GM12878 (cell line): ENCODE measurements at regions not wholly inside any gene's neighbourhood (a gene's known extent, or its start where the extent isn't known, plus 50 kb on each side); places are given as distances from the start of the nearest gene placed in this dataset.

Experiments
- BCL11A ChIP-seq: IDR thresholded peaks from 2 replicates; pipeline ENCODE4 v1.6.1; 2011; ENCODE audit warnings: low read depth, low read length
- CEBPB ChIP-seq, 2 experiments: fragments of 150-350 bp in 1 of 2; IDR thresholded peaks; 2 replicates each; pipeline ENCODE4 v1.6.1; 2012 to 2014; ENCODE audit warnings: low read depth in 2 of 2, low read length in 2 of 2, borderline replicate concordance in 1 of 2, inconsistent platforms in 1 of 2
- EZH2 ChIP-seq: IDR thresholded peaks from 2 replicates; pipeline ENCODE4 v1.6.1; 2012; ENCODE audit warnings: low read depth, mild to moderate bottlenecking, control low read depth, inconsistent platforms, low read length, borderline replicate concordance; ENCODE audit not compliant: control insufficient read depth
- HDAC6 ChIP-seq: fragments of 200-600 bp; sonication (generic); IDR thresholded peaks from one replicate; pipeline ENCODE4 v1.8.0; 2017; ENCODE audit warnings: antibody characterized with exemption; ENCODE audit not compliant: unreplicated experiment
- SMC3 ChIP-seq: IDR thresholded peaks from 2 replicates; pipeline ENCODE4 v1.6.1; 2011; ENCODE audit warnings: low read length, improper control_type of control experiment, borderline replicate concordance
- STAT3 ChIP-seq: IDR thresholded peaks from 2 replicates; pipeline ENCODE4 v1.6.1; 2011; ENCODE audit warnings: low read depth, low read length, improper control_type of control experiment
- TAF1 ChIP-seq: IDR thresholded peaks from 2 replicates; pipeline ENCODE4 v1.6.1; 2011; ENCODE audit warnings: mild to moderate bottlenecking, low read depth, low read length, borderline replicate concordance
- TCF12 ChIP-seq: IDR thresholded peaks from 2 replicates; pipeline ENCODE4 v1.6.1; 2011; ENCODE audit warnings: low read depth, mild to moderate bottlenecking, low read length
- YY1 ChIP-seq: IDR thresholded peaks from 2 replicates; pipeline ENCODE4 v1.6.1; 2011; ENCODE audit warnings: low read depth, mild to moderate bottlenecking, low read length
- TF ChIP-seq, protein P1 (sequence below): fragments of 450-650 bp; IDR thresholded peaks from 2 replicates; pipeline ENCODE4 v1.6.1; 2016; ENCODE audit warnings: mild to moderate bottlenecking
- TF ChIP-seq, protein P2 (sequence below), 3 experiments: IDR thresholded peaks in 2 of 3; conservative IDR thresholded peaks in 1 of 3; 2 replicates each; pipeline ENCODE4 v1.5.1; 2011; ENCODE audit warnings: low read depth in 3 of 3, low read length in 3 of 3, mild to moderate bottlenecking in 3 of 3, control low read depth in 2 of 3, moderate library complexity in 2 of 3, inconsistent platforms in 1 of 3, mixed read lengths in 1 of 3; ENCODE audit not compliant: control insufficient read depth in 2 of 3, insufficient read depth in 1 of 3; ENCODE audit errors: extremely low read depth in 1 of 3
- TF ChIP-seq, protein P3 (sequence below): fragments of 450-650 bp; IDR thresholded peaks from 2 replicates; pipeline ENCODE4 v1.6.1; 2017; ENCODE audit warnings: antibody characterized with exemption, mild to moderate bottlenecking, moderate library complexity
- TF ChIP-seq, protein P4 (sequence below): IDR thresholded peaks from 2 replicates; pipeline ENCODE4 v1.6.1; 2012; ENCODE audit warnings: low read depth, low read length, improper control_type of control experiment

DNA sequence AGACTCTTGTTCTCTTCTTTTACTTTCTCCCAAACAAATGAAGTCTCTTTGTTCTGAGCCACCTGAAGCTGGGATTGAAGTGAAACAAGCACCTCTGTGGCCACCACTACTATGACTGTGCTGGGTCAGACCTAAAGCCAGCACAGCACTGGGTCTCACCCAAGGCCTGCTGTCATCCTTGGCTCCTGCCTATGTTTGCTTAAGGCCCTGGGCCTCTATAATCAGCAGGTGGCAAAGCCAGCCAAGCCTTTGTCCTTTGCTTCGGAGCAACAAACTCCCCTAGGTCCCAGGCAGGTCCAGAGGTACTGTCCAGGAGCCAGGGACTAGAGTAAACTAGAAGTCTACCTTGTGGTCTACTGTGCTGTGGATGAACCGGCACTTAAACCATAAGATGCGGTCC lies 220.6 kb upstream of the ARSJ start:
- TF ChIP-seq, protein P1, sequence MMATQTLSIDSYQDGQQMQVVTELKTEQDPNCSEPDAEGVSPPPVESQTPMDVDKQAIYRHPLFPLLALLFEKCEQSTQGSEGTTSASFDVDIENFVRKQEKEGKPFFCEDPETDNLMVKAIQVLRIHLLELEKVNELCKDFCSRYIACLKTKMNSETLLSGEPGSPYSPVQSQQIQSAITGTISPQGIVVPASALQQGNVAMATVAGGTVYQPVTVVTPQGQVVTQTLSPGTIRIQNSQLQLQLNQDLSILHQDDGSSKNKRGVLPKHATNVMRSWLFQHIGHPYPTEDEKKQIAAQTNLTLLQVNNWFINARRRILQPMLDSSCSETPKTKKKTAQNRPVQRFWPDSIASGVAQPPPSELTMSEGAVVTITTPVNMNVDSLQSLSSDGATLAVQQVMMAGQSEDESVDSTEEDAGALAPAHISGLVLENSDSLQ, result no peak
- TF ChIP-seq BCL11A (no peak), CEBPB (IDR thresholded peaks at IDR 0.05; ENCODE audit: borderline replicate concordance in 1 of 2, low read depth in 2 of 2, low read length in 2 of 2) (no peak), STAT3 (no peak), HDAC6 (no peak), TCF12 (no peak), YY1 (no peak), EZH2 (no peak), SMC3 (no peak), TAF1 (no peak)
- TF ChIP-seq, protein P2, sequence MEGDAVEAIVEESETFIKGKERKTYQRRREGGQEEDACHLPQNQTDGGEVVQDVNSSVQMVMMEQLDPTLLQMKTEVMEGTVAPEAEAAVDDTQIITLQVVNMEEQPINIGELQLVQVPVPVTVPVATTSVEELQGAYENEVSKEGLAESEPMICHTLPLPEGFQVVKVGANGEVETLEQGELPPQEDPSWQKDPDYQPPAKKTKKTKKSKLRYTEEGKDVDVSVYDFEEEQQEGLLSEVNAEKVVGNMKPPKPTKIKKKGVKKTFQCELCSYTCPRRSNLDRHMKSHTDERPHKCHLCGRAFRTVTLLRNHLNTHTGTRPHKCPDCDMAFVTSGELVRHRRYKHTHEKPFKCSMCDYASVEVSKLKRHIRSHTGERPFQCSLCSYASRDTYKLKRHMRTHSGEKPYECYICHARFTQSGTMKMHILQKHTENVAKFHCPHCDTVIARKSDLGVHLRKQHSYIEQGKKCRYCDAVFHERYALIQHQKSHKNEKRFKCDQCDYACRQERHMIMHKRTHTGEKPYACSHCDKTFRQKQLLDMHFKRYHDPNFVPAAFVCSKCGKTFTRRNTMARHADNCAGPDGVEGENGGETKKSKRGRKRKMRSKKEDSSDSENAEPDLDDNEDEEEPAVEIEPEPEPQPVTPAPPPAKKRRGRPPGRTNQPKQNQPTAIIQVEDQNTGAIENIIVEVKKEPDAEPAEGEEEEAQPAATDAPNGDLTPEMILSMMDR (IDR thresholded peaks at IDR 0.05 in 2 of 3, conservative IDR thresholded peaks at IDR 0.05 in 1 of 3; ENCODE audit: control insufficient read depth in 2 of 3, extremely low read depth in 1 of 3, insufficient read depth in 1 of 3, low read depth in 3 of 3, low read length in 3 of 3), result no peak
- TF ChIP-seq, protein P3, sequence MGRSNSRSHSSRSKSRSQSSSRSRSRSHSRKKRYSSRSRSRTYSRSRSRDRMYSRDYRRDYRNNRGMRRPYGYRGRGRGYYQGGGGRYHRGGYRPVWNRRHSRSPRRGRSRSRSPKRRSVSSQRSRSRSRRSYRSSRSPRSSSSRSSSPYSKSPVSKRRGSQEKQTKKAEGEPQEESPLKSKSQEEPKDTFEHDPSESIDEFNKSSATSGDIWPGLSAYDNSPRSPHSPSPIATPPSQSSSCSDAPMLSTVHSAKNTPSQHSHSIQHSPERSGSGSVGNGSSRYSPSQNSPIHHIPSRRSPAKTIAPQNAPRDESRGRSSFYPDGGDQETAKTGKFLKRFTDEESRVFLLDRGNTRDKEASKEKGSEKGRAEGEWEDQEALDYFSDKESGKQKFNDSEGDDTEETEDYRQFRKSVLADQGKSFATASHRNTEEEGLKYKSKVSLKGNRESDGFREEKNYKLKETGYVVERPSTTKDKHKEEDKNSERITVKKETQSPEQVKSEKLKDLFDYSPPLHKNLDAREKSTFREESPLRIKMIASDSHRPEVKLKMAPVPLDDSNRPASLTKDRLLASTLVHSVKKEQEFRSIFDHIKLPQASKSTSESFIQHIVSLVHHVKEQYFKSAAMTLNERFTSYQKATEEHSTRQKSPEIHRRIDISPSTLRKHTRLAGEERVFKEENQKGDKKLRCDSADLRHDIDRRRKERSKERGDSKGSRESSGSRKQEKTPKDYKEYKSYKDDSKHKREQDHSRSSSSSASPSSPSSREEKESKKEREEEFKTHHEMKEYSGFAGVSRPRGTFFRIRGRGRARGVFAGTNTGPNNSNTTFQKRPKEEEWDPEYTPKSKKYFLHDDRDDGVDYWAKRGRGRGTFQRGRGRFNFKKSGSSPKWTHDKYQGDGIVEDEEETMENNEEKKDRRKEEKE, result no peak
- TF ChIP-seq, protein P4, sequence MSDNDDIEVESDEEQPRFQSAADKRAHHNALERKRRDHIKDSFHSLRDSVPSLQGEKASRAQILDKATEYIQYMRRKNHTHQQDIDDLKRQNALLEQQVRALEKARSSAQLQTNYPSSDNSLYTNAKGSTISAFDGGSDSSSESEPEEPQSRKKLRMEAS, result no peak
